Brain microvascular endothelial cell (primary cell): ENCODE measurements at regions not wholly inside any gene's neighbourhood (a gene's known extent, or its start where the extent isn't known, plus 50 kb on each side); places are given as distances from the start of the nearest gene placed in this dataset.

ENCODE experiments used
- DNase-seq: peaks from one replicate; pipeline ENCODE4 v3.0.0-alpha.2; 2020
- H3K27ac ChIP-seq: fragments of 250-450 bp; sonication (Bioruptor Pico); 2 replicates; pipeline ENCODE4 v1.5.1; 2020; ENCODE audit warnings: mild to moderate bottlenecking, moderate library complexity
- H3K27me3 ChIP-seq: fragments of 250-450 bp; sonication (Bioruptor Pico); replicated peaks from 2 replicates; pipeline ENCODE4 v1.5.1; 2020; ENCODE audit warnings: mild to moderate bottlenecking
- H3K36me3 ChIP-seq: fragments of 250-450 bp; sonication (Bioruptor Pico); replicated peaks from 2 replicates; pipeline ENCODE4 v1.5.1; 2020; ENCODE audit warnings: mild to moderate bottlenecking
- H3K4me3 ChIP-seq: 2 replicates; pipeline ENCODE4 v1.5.1; 2011; ENCODE audit warnings: low read depth, mild to moderate bottlenecking, control low read depth, low read length, moderate library complexity
- in situ Hi-C: cut with HindIII; loops from 2 replicates; pipeline ENCODE4 v1.10.0; 2017; ENCODE audit warnings: low sequenced_read_pairs, low pct_ligation_motif_present
- TF ChIP-seq, protein P1 (sequence below): IDR thresholded peaks from 2 replicates; pipeline ENCODE4 v1.5.1; 2011; ENCODE audit warnings: low read depth, mild to moderate bottlenecking, moderate library complexity, low read length, control low read depth, inconsistent platforms; ENCODE audit errors: missing control alignments

GRCh38 chr5:158485047-158485446, 614.7 kb downstream of the EBF1 start:
- in situ Hi-C loops, result no loop called here
- Histone ChIP-seq H3K27me3 (no peaks in the 10 kb centered on the region), H3K36me3 (no peaks in the 10 kb centered on the region), H3K4me3 (no peak overlapping the region), H3K27ac (no peak overlapping the region)
- no peak for DNase-seq
- TF ChIP-seq, protein P1, sequence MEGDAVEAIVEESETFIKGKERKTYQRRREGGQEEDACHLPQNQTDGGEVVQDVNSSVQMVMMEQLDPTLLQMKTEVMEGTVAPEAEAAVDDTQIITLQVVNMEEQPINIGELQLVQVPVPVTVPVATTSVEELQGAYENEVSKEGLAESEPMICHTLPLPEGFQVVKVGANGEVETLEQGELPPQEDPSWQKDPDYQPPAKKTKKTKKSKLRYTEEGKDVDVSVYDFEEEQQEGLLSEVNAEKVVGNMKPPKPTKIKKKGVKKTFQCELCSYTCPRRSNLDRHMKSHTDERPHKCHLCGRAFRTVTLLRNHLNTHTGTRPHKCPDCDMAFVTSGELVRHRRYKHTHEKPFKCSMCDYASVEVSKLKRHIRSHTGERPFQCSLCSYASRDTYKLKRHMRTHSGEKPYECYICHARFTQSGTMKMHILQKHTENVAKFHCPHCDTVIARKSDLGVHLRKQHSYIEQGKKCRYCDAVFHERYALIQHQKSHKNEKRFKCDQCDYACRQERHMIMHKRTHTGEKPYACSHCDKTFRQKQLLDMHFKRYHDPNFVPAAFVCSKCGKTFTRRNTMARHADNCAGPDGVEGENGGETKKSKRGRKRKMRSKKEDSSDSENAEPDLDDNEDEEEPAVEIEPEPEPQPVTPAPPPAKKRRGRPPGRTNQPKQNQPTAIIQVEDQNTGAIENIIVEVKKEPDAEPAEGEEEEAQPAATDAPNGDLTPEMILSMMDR, result no peak

DNA sequence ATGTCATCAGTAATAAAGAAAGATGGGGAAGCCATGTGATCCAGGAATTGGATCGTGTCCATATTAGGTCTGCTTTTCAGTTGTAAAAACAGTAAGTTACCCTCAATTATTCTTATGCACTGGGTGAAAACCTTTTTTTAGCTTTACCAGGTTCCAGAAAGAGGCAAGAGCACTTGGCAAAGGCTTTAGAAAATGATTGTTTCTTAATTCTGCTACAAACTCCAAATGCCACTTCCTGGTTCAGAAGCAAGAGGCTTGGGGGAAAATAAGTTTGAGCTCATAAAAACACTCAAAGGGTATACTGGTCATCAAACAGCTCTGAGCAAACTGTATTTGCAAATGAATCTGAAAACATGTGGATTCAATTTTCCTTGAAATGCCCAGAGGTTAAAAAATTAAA, 615.6 kb downstream of the EBF1 start:
- Histone ChIP-seq H3K4me3 (no peak overlapping the region), H3K27ac (no peak overlapping the region), H3K36me3 (no peaks in the 10 kb centered on the region), H3K27me3 (no peaks in the 10 kb centered on the region)
- TF ChIP-seq, protein P1, result no peak
- no peak for DNase-seq
- in situ Hi-C loops, result no loop called here

DNA sequence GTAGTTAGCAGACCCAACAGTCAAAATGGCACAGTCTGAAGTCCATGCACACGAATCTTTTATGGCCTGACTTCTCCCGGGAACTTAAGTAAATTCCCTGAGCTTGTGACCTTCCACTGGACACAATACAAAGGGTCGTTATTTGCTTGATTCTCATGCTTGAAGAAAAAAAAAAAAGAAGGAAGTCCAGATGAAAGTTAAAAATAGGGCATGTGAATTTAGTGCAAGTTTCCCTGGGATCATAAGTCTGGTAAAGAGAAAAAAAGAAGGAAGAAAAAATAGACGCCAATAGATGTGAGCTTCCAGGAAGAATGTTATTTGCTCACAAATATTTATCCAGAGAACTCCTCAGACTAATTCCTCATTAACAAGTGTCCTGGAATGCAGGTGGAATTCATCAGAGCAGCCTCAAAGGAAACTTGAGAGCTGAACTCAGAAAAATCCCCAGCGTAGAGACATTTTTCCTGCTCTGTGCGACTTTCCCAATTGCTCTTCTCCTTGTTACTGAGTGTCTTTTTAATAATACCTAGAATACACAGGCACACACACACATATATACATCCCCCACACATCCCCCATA, 616.3 kb downstream of the EBF1 start:
- in situ Hi-C loops, result no loop called here
- no peaks in the 10 kb centered on the region for H3K27me3 ChIP-seq
- TF ChIP-seq, protein P1, result no peak

DNA sequence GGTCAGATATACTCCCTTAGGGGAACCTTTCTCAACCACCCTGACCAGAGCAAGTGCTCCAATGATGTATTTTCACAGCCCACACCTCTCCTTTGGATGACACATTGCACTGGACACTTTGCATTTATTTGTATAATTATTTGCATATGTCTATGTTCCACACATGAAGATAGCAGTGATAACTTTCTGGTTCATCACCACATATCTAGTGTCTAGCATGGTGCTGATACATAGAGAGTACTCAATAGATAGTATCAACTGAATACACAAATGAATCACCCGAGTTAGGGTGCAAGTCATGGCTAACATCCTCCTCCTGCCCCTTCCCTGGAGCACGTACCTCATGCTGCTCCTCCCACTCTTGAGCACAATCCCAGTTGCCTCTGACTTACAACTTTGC, 617.6 kb downstream of the EBF1 start:
- no peak for DNase-seq
- in situ Hi-C loops, result no loop called here

More for the DNA sequence above, 616.3 kb downstream of the EBF1 start:
- Histone ChIP-seq H3K36me3 (no peaks in the 10 kb centered on the region), H3K4me3 (no peak overlapping the region), H3K27ac (no peak overlapping the region)
- no peak for DNase-seq

DNA sequence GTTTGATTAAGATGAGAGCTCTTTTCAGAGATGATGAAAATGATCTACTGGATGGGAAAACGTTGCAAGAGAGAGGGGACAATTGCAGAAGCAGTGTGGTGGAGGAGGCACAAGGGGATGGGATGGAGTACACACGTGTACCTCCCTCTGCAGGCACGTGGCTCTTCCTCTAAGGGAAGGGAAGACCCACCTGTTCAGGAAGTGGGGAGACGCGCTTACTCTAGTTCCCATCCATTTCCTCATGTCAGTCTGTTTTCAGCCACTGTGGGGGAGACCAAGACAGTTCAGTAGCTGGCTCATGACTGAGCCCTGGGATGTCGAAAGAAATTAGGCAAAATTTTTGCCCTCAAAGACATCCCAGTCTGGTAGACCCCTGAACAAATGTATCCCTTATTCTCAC, 619.2 kb upstream of the CLINT1 start:
- H3K27me3 ChIP-seq, result no peaks in the 10 kb centered on the region
- H3K36me3 ChIP-seq, result no peaks in the 10 kb centered on the region
- no peak overlapping the region for H3K4me3 ChIP-seq
- no peak for DNase-seq
- no peak overlapping the region for H3K27ac ChIP-seq
- TF ChIP-seq, protein P1, result no peak
- in situ Hi-C loops, result no loop called here

More for the DNA sequence above, 617.6 kb downstream of the EBF1 start:
- Histone ChIP-seq H3K27me3 (no peaks in the 10 kb centered on the region), H3K4me3 (no peak overlapping the region), H3K27ac (no peak overlapping the region), H3K36me3 (no peaks in the 10 kb centered on the region)
- TF ChIP-seq, protein P1, result no peak

DNA sequence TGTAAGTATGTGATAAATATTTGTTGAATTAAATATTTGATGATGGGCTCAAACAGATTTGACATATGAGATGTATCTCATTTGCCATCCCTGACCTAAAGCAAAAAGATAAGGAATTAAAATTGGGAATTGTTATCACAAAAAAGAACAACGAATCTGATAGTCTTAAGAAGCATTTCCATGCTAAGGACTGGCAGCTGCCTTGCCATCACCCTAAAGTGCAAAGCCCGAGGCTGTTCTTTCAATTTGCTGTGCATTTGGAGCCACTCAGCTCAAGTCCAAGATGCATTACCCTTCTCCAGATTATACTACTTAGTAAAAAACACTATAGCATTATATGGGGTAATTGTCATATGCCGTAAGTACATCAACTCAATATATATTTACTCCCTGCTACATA, 618.3 kb upstream of the CLINT1 start:
- Histone ChIP-seq H3K4me3 (no peak overlapping the region), H3K27ac (no peak overlapping the region), H3K27me3 (no peaks in the 10 kb centered on the region), H3K36me3 (no peaks in the 10 kb centered on the region)
- in situ Hi-C loops, result no loop called here
- TF ChIP-seq, protein P1, result no peak
- DNase-seq, result no peak
